Progenitor cell of endocrine pancreas (in vitro differentiated cells): ENCODE measurements at regions not wholly inside any gene's neighbourhood (a gene's known extent, or its start where the extent isn't known, plus 50 kb on each side); places are given as distances from the start of the nearest gene placed in this dataset.

Source experiments
- DNase-seq: peaks from one replicate; pipeline ENCODE4 v3.0.0; 2021; ENCODE audit warnings: low spot score; ENCODE audit not compliant: unreplicated experiment
- H3K27ac Mint-ChIP-seq: 2 replicates; pipeline ENCODE4 v1.8.0; 2021; ENCODE audit warnings: mild to moderate bottlenecking, moderate library complexity, mixed read lengths
- H3K27me3 Mint-ChIP-seq: 2 replicates; pipeline ENCODE4 v1.8.0; 2021; ENCODE audit warnings: mixed read lengths
- H3K36me3 Mint-ChIP-seq: 2 replicates; pipeline ENCODE4 v1.8.0; 2022; ENCODE audit warnings: mixed read lengths; ENCODE audit not compliant: insufficient read depth
- H3K4me1 Mint-ChIP-seq: 2 replicates; pipeline ENCODE4 v1.8.0; 2021; ENCODE audit warnings: low read depth, mixed read lengths
- H3K4me3 Mint-ChIP-seq: 2 replicates; pipeline ENCODE4 v1.8.0; 2021; ENCODE audit warnings: low read depth, mild to moderate bottlenecking, moderate library complexity, mixed read lengths
- H3K9me3 Mint-ChIP-seq: 2 replicates; pipeline ENCODE4 v1.8.0; 2021; ENCODE audit warnings: low read depth, mixed read lengths
- CTCF ChIP-seq: fragments of 200-600 bp; sonication (generic); IDR thresholded peaks from one replicate; pipeline ENCODE4 v1.5.0; 2021; ENCODE audit warnings: antibody characterized with exemption, mild to moderate bottlenecking; ENCODE audit not compliant: unreplicated experiment

GRCh38 chr20:20831794-20832193 is 119.3 kb upstream of the RALGAPA2 start:
- H3K4me1 Mint-ChIP-seq, result no peaks in the 10 kb centered on the region
- no peak for TF ChIP-seq CTCF
- H3K36me3 Mint-ChIP-seq, result peaks cover 2% of the 10 kb centered on the region
- H3K9me3 Mint-ChIP-seq, result peaks cover 5% of the 10 kb centered on the region
- DNase-seq, result no peak
- H3K27ac Mint-ChIP-seq, result no peak overlapping the region
- H3K27me3 Mint-ChIP-seq, result peaks cover 34% of the 10 kb centered on the region
- H3K4me3 Mint-ChIP-seq, result no peak overlapping the region

GRCh38 chr20:20829681-20830080 is 117.2 kb upstream of the RALGAPA2 start:
- H3K4me1 Mint-ChIP-seq, result no peaks in the 10 kb centered on the region
- peaks cover 5% of the 10 kb centered on the region for H3K9me3 Mint-ChIP-seq
- H3K27ac Mint-ChIP-seq, result no peak overlapping the region
- H3K4me3 Mint-ChIP-seq, result no peak overlapping the region
- TF ChIP-seq CTCF, result no peak
- DNase-seq, result no peak
- peaks cover 25% of the 10 kb centered on the region for H3K27me3 Mint-ChIP-seq
- H3K36me3 Mint-ChIP-seq, result peaks cover 2% of the 10 kb centered on the region

GRCh38 chr20:20827992-20828597 is 115.7 kb upstream of the RALGAPA2 start:
- H3K27ac Mint-ChIP-seq, result no peak overlapping the region
- DNase-seq, result no peak

GRCh38 chr20:20824924-20825584 is 112.6 kb upstream of the RALGAPA2 start:
- Mint-ChIP-seq H3K4me3 (no peak overlapping the region), H3K4me1 (peaks cover 4% of the 10 kb centered on the region), H3K27me3 (peaks cover 39% of the 10 kb centered on the region), H3K9me3 (peaks cover 5% of the 10 kb centered on the region), H3K36me3 (peaks cover 2% of the 10 kb centered on the region), H3K27ac (no peak overlapping the region)
- peak; percentile 36 for DNase-seq
- peak; percentile 77 for TF ChIP-seq CTCF

More at GRCh38 chr20:20827992-20828597, 115.7 kb upstream of the RALGAPA2 start:
- TF ChIP-seq CTCF, result no peak
- H3K27me3 Mint-ChIP-seq, result peaks cover 21% of the 10 kb centered on the region
- no peak overlapping the region for H3K4me3 Mint-ChIP-seq
- peaks cover 2% of the 10 kb centered on the region for H3K36me3 Mint-ChIP-seq
- H3K9me3 Mint-ChIP-seq, result peaks cover 5% of the 10 kb centered on the region
- H3K4me1 Mint-ChIP-seq, result no peaks in the 10 kb centered on the region

- Mint-ChIP-seq H3K27me3 (peaks cover 40% of the 10 kb centered on the region), H3K4me1 (peaks cover 4% of the 10 kb centered on the region), H3K4me3 (no peak overlapping the region), H3K9me3 (no peaks in the 10 kb centered on the region), H3K27ac (no peak overlapping the region), H3K36me3 (no peaks in the 10 kb centered on the region)
- TF ChIP-seq CTCF, result no peak
- no peak for DNase-seq
These were observed 111.0 kb upstream of the RALGAPA2 start for GRCh38 chr20:20823476-20823881.
